ENCODE measurements at regions not wholly inside any gene's neighbourhood (a gene's known extent, or its start where the extent isn't known, plus 50 kb on each side); places are given as distances from the start of the nearest gene placed in this dataset.

- TF ChIP-seq POLR2A (IDR thresholded peaks at IDR 0.05; ENCODE audit: low read length) (no peak), GATA1 (IDR thresholded peaks at IDR 0.05; ENCODE audit: low read depth, low read length) (no peak)
Measured at GRCh38 chr10:9028231-9028630, 973.7 kb downstream of the GATA3 start.
